ENCODE measurements at regions not wholly inside any gene's neighbourhood (a gene's known extent, or its start where the extent isn't known, plus 50 kb on each side); places are given as distances from the start of the nearest gene placed in this dataset.

GRCh38 chr9:115972362-115972761 is 181.2 kb upstream of the PAPPA start:
- H3K4me2 ChIP-seq (ENCODE audit: insufficient read depth, insufficient read length, low read length): no peak overlapping the region
- H3K27me3 ChIP-seq (ENCODE audit: insufficient read depth, low read length): no peaks in the 10 kb centered on the region
- H3K23me2 ChIP-seq (ENCODE audit: insufficient read length, low read depth, low read length, poor library complexity, severe bottlenecking): no peaks in the 10 kb centered on the region
- no peak overlapping the region for H3K14ac ChIP-seq (ENCODE audit: insufficient read depth, low read length)
- no peak overlapping the region for H3K23ac ChIP-seq (ENCODE audit: insufficient read length, low read depth, low read length)
- no peak overlapping the region for H2BK120ac ChIP-seq (ENCODE audit: low read depth, low read length, poor library complexity, severe bottlenecking)
- H4K20me1 ChIP-seq (ENCODE audit: control insufficient read depth, insufficient read depth, insufficient read length): no peaks in the 10 kb centered on the region
- H2BK15ac ChIP-seq (ENCODE audit: low read depth, low read length): no peak overlapping the region
- no peak overlapping the region for H2AFZ ChIP-seq (ENCODE audit: low read length)
- no peaks in the 10 kb centered on the region for H3K27me3 Mint-ChIP-seq (ENCODE audit: low read depth)
- no peaks in the 10 kb centered on the region for H3K79me2 ChIP-seq (ENCODE audit: insufficient read depth, low read length)
- H3K4me1 ChIP-seq (ENCODE audit: insufficient read depth, low read length): no peaks in the 10 kb centered on the region
- H3K9me3 Mint-ChIP-seq: peaks cover 10 to 11% of the 10 kb centered on the region in 2 experiments; a peak in 4 of 5 replicates
- H3K27ac ChIP-seq (ENCODE audit: insufficient read length, low read depth, low read length): no peak overlapping the region
- H3K4ac ChIP-seq (ENCODE audit: low read depth, low read length): no peak overlapping the region
- no peak overlapping the region for H3T11ph ChIP-seq (ENCODE audit: low read length)
- peaks cover 0 to 10% (median 10%) of the 10 kb centered on the region in 3 experiments; a peak in 4 of 7 replicates for H3K36me3 Mint-ChIP-seq (ENCODE audit: insufficient read depth in 1 of 3, low read depth in 3 of 3)
- peaks cover 0 to 2% of the 10 kb centered on the region in 2 experiments; a peak in 2 of 4 replicates for H3K4me1 Mint-ChIP-seq
- DNase-seq: no peak
- no peak for TF ChIP-seq CTCF (conservative IDR thresholded peaks at IDR 0.05)
- no peak overlapping the region for H3K18ac ChIP-seq (ENCODE audit: insufficient read length, low read depth, low read length)
- H3K27ac Mint-ChIP-seq: no peak overlapping the region
- no peaks in the 10 kb centered on the region for H3K79me1 ChIP-seq (ENCODE audit: insufficient read depth, low read depth, low read length, poor library complexity, severe bottlenecking)
- no peaks in the 10 kb centered on the region for H3K9me3 ChIP-seq (ENCODE audit: control insufficient read depth, low read depth, low read length)
- no peak overlapping the region for H3K56ac ChIP-seq (ENCODE audit: insufficient read length, low read depth, low read length)
- H2BK20ac ChIP-seq (ENCODE audit: low read depth, low read length, poor library complexity, severe bottlenecking): no peak overlapping the region
- H2BK12ac ChIP-seq (ENCODE audit: insufficient read length, low read depth, low read length): no peak overlapping the region
- H2AK5ac ChIP-seq (ENCODE audit: insufficient read length, low read length): no peak overlapping the region
- H3K4me3 Mint-ChIP-seq: no peak overlapping the region
- H3K9ac ChIP-seq (ENCODE audit: extremely low read depth, insufficient read length, low read length): no peak overlapping the region
- H4K5ac ChIP-seq (ENCODE audit: insufficient read length, low read depth, low read length): no peak overlapping the region
- H4K8ac ChIP-seq (replicated peaks; ENCODE audit: insufficient read length, low read depth, low read length): no peak overlapping the region
- H4K91ac ChIP-seq (ENCODE audit: insufficient read length, low read depth, low read length): no peak overlapping the region
- H2BK5ac ChIP-seq (ENCODE audit: insufficient read length, low read length): no peak overlapping the region
